GM19351 (cell line): ENCODE measurements at regions not wholly inside any gene's neighbourhood (a gene's known extent, or its start where the extent isn't known, plus 50 kb on each side); places are given as distances from the start of the nearest gene placed in this dataset.
"Not testable (repeated sequence)": the region's sequence is repeated elsewhere in the genome, so short reads cannot be mapped to it uniquely, and the experiment has no call there.

Source experiments
- ATAC-seq: cut with Tn5 transposase; IDR thresholded peaks from one replicate; pipeline ENCODE4 v1.9.1; 2021; ENCODE audit warnings: mild to moderate bottlenecking, moderate library complexity; ENCODE audit not compliant: unreplicated experiment

DNA sequence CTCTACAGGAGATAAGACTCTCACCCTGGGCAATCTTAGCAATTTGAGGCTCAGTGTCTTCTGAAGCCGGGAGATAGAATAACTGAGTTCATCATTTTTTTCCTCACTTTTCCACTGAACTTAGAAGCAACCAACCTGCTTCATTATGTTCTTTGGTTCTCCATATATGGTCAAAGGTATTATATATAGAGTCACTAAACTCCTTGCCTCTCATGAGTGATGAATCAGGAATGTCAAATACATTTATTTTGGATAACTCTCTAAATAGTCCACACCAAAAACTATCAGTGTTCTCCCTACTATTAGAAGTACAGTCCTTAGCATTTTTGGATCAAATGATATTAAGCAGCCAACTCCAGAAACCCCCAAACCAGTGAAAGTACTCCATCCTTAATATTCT is 421.5 kb upstream of the EPHA5 start:
- no peak for ATAC-seq

GRCh38 chr4:66073961-66074360 is 403.7 kb upstream of the EPHA5 start:
- no peak for ATAC-seq

DNA sequence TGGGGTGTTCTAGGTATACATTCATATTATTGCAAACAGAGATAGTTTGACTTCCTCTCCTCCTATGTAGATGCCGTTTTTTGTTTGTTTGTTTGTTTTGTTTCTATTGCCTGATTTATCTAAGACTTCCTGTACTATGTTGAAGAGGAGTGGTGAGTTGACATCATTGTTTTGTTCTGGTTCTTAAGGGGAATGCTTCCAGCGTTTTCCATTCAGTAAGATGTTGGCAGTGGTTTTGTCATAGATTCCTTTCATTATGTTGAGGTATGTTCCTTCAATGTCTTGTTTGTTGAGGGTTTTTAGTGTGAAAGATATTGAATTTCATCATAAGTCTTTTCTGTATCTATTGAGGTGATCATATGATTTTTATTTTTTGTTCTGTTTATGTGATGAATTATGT is 401.6 kb upstream of the EPHA5 start:
- ATAC-seq: no peak

DNA sequence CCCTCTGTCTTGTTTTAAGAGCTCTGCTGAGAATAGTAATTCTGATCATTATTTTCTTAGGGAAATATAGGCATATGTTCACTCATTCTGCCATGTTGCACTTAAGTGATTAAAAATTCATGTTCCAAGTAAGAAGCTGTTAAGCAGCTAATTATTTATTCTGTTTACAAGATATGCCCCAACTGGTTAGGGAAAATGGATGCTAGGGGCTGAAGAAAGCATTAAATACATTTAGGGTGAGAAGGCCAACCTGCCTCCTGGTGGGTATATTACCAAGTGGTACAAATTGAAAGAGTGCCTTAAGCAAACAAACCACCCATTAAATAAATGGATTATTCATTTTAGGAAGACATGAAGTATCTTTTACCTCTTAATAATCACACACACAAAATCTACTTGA is 392.6 kb upstream of the EPHA5 start:
- no peak for ATAC-seq

GRCh38 chr4:66062044-66062443 is 391.8 kb upstream of the EPHA5 start:
- no peak for ATAC-seq

DNA sequence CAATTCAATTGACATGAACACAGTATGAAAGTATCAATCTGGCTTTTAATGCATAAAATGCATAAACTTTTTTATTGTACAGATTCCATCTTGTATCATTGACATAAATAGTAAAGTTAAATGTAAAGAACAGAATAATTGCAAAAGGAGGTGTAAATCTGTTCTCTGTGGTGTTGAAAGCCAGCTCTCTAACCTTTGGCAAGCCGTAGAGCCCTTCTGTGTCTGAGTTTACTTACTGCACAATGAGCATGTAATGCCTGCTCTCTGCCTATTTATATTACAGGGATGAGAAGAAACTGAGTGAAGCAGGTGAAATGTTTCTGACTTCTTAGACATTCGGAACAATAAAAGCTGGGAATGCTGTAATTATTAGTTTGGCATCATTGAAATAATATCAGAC is 389.3 kb upstream of the EPHA5 start:
- no peak for ATAC-seq

- no peak for ATAC-seq
Measured at GRCh38 chr4:66059136-66059535, 388.8 kb upstream of the EPHA5 start.

DNA sequence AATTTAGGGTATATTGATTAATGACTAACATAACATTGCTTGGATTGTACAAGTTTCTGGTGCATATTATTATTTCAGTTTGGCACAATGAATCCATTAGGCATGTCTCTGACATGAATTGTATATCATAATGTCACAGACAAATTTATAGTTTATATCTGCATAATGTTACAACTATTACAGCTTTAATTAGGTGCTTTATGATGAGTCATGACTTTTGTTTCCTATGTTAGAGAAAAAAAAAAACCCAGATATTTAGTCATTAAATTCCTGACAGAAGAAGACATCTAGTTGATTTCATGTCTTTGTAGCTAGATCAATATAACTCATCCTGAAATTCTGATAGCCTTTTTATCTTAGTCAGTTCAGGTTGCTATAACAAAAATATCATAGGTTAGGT is 385.7 kb upstream of the EPHA5 start:
- ATAC-seq: no peak

- no peak for ATAC-seq
Measured at GRCh38 chr4:66052426-66052825, 382.1 kb upstream of the EPHA5 start.

DNA sequence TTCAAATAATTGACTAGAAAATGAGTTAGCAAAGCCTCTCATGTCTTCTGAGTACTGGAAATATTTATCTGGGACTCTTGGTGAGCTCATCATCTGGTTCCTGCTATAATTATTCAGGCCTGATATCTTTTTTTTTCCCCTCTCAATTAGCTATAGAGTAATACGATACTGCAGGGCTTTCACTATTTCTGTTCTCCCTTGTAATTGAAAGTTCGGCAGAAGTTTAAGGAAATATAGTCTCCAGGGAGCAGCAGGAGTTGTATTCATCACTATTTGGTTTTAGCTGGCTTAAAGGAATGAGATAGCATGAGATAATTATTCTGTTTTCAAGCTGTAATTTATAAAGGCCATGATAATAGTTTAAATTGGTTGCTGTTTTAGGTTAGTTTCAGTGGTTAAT is 378.6 kb upstream of the EPHA5 start:
- ATAC-seq: no peak

DNA sequence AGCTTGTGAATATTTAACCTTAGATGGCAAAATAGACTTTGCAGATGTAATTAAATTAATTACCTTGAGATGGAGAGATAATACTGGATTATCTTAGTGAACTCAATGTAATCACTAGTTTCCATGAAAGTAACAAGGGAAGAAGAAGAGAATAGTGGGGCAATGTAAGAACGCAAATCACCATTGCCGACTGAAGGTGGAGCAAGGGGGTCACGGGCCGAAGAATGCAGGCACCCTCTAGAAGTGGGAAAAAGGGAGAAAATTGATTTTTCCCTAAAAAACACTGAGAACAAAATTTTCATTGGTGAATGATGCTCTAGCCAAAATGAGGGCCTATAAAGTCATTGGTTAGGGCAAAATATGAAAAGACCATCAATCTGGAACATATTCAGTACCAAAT is 375.6 kb upstream of the EPHA5 start:
- ATAC-seq: no peak

GRCh38 chr4:66035701-66036100 is 365.4 kb upstream of the EPHA5 start:
- ATAC-seq: no peak

- ATAC-seq: no peak
Measured at GRCh38 chr4:66034671-66035070, 364.4 kb upstream of the EPHA5 start.

GRCh38 chr4:66034262-66034661 is 364.0 kb upstream of the EPHA5 start:
- no peak for ATAC-seq

- ATAC-seq: no peak
Measured at GRCh38 chr4:66032571-66032970, 362.3 kb upstream of the EPHA5 start.

GRCh38 chr4:66028668-66029067 is 358.4 kb upstream of the EPHA5 start:
- ATAC-seq: no peak

DNA sequence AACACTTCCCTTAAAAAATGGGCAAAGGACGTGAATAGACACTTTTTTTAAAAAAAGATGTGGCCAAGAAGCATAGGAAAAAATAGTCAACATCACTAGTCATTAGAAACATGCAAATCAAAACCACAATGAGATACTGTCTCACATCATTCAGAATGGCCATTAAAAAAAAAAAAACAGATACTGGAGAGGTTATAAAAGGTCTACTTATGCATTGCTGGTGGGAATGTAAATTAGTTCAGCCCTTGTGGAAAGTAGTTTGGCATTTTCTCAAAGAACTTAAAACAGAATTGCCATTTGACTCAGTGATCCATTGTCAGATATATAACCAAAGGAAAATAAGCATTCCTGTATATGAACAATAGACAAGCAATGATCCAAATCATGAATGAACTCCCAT is 352.8 kb upstream of the EPHA5 start:
- ATAC-seq: no peak

GRCh38 chr4:66017671-66018070 is 347.4 kb upstream of the EPHA5 start:
- ATAC-seq: no peak

DNA sequence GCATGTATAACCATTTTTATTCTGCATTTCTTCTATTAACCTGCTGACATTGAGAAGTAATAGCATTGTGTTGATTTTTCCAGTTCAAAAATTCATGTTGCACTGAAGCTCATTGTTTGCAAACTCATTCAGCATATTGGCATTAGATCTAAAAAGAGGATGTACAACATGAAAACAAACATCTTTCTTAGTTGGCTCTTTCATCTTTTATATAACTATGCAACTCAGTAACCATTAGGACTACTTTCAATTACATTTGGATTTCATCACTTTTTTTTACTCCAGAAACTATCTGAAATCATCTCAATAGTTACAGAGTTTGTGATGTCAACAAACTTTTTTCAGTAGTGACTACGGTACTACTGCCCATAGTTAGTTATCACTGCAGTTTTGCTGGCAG is 346.0 kb upstream of the EPHA5 start:
- no peak for ATAC-seq

- no peak for ATAC-seq
Measured at GRCh38 chr4:66014146-66014765, 344.0 kb upstream of the EPHA5 start.

DNA sequence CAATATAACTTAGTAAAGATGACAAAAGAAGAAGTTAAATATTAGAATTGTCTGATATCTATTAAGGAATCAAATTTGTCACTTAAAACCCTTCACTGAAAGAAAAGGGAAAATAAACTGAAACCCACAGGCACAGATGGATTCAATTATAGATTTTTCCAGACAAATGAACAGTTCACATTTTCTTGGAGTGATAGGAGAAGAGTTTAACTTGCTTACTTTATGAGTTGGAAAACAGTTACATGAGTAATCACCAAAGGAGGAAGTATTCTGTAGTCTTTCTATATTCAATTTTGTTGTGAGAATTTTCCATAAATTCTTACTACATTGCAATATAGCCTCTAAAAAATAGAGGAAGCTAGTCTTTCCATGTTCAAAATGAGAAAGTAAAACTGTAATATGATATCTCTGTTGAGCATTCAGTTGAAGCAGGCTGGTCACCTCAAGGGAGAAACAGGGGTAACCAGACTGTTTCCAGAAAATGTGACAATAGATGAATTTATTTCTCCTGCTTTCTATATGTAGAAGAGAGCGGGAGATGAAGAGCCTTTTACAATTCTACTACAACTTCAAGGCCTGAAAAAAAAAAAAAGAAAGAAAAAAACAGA is 330.3 kb upstream of the EPHA5 start:
- no peak for ATAC-seq

DNA sequence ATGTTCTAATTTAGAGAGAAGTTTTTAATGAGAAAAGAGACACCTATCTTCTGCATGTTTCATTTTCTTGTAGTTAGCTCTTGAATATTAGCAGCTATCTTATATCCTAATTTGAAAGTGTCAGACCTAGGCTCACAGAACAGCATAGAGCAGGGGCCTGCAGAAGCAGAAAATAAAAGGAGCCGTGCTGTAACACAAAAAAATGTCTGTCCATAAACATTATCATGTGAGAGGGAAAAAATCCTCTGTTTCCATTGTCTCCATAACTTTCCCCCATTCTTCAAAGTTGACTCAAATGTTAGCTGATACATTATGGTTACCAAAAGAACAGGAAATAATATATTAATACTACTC is 329.2 kb upstream of the EPHA5 start:
- no peak for ATAC-seq

GRCh38 chr4:65998807-65999517 is 328.7 kb upstream of the EPHA5 start:
- not testable (repeated sequence) for ATAC-seq
